ENCODE measurements at regions not wholly inside any gene's neighbourhood (a gene's known extent, or its start where the extent isn't known, plus 50 kb on each side); places are given as distances from the start of the nearest gene placed in this dataset.

- no peak for TF ChIP-seq CTCF (IDR thresholded peaks at IDR 0.05)
- TF ChIP-seq EP300 (IDR thresholded peaks at IDR 0.05) = no peak
These were observed 70.5 kb upstream of the ANO4 start for GRCh38 chr12:100724071-100724470.

Measured in tibial nerve (tissue), 4 donors.